ENCODE measurements at regions not wholly inside any gene's neighbourhood (a gene's known extent, or its start where the extent isn't known, plus 50 kb on each side); places are given as distances from the start of the nearest gene placed in this dataset.

DNA sequence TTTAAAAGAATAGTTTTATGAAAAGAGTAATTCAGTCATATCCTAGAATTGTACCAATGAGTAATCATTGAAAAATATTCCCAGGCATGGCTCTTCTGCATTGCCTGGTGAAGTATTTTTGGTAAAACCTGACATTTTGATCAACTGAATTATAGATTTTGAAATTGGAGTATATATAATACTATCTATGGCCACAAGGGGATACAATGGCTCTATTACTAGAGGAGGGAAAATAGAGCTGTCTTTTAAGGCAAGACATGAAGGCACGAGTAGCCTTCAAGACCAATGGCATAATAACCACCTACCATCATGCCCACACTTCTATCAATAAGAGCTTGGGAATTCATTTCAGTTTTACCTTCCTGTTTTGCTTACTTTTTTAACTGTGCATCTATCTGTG lies 1241.4 kb upstream of the TMEM132C start:
- TF ChIP-seq CTCF (IDR thresholded peaks at IDR 0.05) = peak in 1 of 6 experiments; percentile 33
- no peak for TF ChIP-seq POLR2A (IDR thresholded peaks at IDR 0.05)
